ENCODE measurements at regions not wholly inside any gene's neighbourhood (a gene's known extent, or its start where the extent isn't known, plus 50 kb on each side); places are given as distances from the start of the nearest gene placed in this dataset.

- intact Hi-C loops (cut with micrococcal nuclease), result no loop called here
- no peak for DNase-seq
- H3K4me2 ChIP-seq (ENCODE audit: low read length), result no peak overlapping the region
- H4K20me1 ChIP-seq (ENCODE audit: low read length), result no peaks in the 10 kb centered on the region
- H3K4me3 ChIP-seq (ENCODE audit: low read length), result no peak overlapping the region
- H3F3A ChIP-seq (ENCODE audit: low read length, unreplicated experiment), result no peaks in the 10 kb centered on the region
- no peaks in the 10 kb centered on the region for H3K36me3 ChIP-seq (ENCODE audit: low read depth, low read length)
- no peaks in the 10 kb centered on the region for H3K27me3 ChIP-seq (ENCODE audit: low read length)
- no peaks in the 10 kb centered on the region for H3K9me3 ChIP-seq (ENCODE audit: low read length)
- no peak overlapping the region for H3K9ac ChIP-seq (ENCODE audit: low read length)
- no peak overlapping the region for H2AFZ ChIP-seq (ENCODE audit: low read length)
- no peaks in the 10 kb centered on the region for H3K79me2 ChIP-seq (ENCODE audit: low read length)
- TF ChIP-seq CTCF (conservative IDR thresholded peaks at IDR 0.05; ENCODE audit: low read depth, low read length) (no peak), EZH2phosphoT487 (IDR thresholded peaks at IDR 0.05; ENCODE audit: borderline replicate concordance, low read length) (no peak), EZH2 (IDR thresholded peaks at IDR 0.05; ENCODE audit: low read length, unreplicated experiment) (no peak)
- H3K9me2 ChIP-seq (replicated peaks; ENCODE audit: low read length), result no peaks in the 10 kb centered on the region
- no peak for ATAC-seq
- ChIA-PET CTCF (no interaction called here), POLR2A (ENCODE audit: unreplicated experiment) (no interaction called here)
- H3K27ac ChIP-seq (ENCODE audit: low read length), result no peak overlapping the region
- no peaks in the 10 kb centered on the region for H3K4me1 ChIP-seq (ENCODE audit: insufficient read depth, low read length)
- BruUV-seq (replicated peaks), result no TSS peak
Measured at GRCh38 chr6:167590193-167590592, 236.5 kb upstream of the AFDN start.
